ENCODE measurements at regions not wholly inside any gene's neighbourhood (a gene's known extent, or its start where the extent isn't known, plus 50 kb on each side); places are given as distances from the start of the nearest gene placed in this dataset.

DNA sequence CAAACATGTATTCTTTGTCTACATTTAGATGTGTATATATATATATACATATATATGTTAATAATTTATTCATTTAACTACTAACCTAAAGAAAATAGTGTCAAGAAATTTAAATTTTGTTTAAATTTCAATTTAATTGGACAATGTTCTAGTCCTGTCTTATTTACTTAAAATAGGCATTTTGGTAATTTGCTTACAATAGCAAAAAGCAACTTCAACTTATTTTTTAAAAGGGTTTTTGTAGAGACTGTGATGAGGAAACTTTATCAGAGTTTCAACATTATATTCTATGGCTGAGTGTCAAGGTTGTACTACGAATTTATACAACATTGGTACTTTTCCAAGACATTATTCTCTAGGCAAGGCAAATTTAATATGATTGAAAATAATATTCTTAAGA lies 212.0 kb upstream of the ARSJ start:
- Mint-ChIP-seq H3K4me1 (ENCODE audit: low read depth) (no peaks in the 10 kb centered on the region), H3K27me3 (ENCODE audit: low read depth) (peaks cover 4% of the 10 kb centered on the region), H3K9me3 (ENCODE audit: insufficient read depth) (no peaks in the 10 kb centered on the region), H3K27ac (no peak overlapping the region), H3K36me3 (ENCODE audit: low read depth) (no peaks in the 10 kb centered on the region), H3K4me3 (no peak overlapping the region)
- DNase-seq (no peak), ATAC-seq (no peak)
- CTCF ChIA-PET = no interaction called here
- POLR2A ChIA-PET = no interaction called here

- ChIA-PET POLR2A (no interaction called here), CTCF (no interaction called here)
- ATAC-seq (no peak), DNase-seq (no peak)
- Mint-ChIP-seq H3K27ac (no peak overlapping the region), H3K4me1 (ENCODE audit: low read depth) (no peaks in the 10 kb centered on the region), H3K9me3 (ENCODE audit: insufficient read depth) (no peaks in the 10 kb centered on the region), H3K27me3 (ENCODE audit: low read depth) (peaks cover 4% of the 10 kb centered on the region), H3K36me3 (ENCODE audit: low read depth) (no peaks in the 10 kb centered on the region), H3K4me3 (no peak overlapping the region)
These were observed 213.4 kb upstream of the ARSJ start for GRCh38 chr4:114192854-114193253.

- Mint-ChIP-seq H3K9me3 (ENCODE audit: insufficient read depth) (no peaks in the 10 kb centered on the region), H3K27me3 (ENCODE audit: low read depth) (peaks cover 4% of the 10 kb centered on the region), H3K36me3 (ENCODE audit: low read depth) (no peaks in the 10 kb centered on the region), H3K4me1 (ENCODE audit: low read depth) (no peaks in the 10 kb centered on the region), H3K4me3 (no peak overlapping the region), H3K27ac (no peak overlapping the region)
- ATAC-seq (no peak), DNase-seq (no peak)
- CTCF ChIA-PET = no interaction called here
- POLR2A ChIA-PET = no interaction called here
These were observed 214.4 kb upstream of the ARSJ start for GRCh38 chr4:114193624-114194399.

DNA sequence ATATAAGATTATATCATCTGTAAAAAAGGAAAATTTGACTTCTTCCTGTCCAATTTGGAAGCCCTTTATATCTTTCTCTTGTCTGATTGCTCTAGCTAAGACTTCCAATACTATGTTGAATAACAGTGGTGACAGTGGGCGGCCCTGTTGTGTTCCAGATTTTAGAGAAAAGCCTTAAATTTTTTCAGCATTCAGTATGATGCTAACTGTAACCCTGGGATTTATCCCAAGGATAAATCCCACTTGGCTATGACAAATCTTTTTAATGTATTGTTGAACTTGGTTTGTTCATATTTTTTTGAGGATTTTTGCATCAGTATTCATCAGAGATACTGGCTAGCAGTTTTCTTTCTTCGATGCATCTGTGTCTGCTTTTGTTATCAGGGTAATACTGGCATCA lies 217.2 kb upstream of the ARSJ start:
- Mint-ChIP-seq H3K27ac (no peak overlapping the region), H3K4me1 (ENCODE audit: low read depth) (no peaks in the 10 kb centered on the region), H3K36me3 (ENCODE audit: low read depth) (no peaks in the 10 kb centered on the region), H3K9me3 (ENCODE audit: insufficient read depth) (no peaks in the 10 kb centered on the region), H3K4me3 (no peak overlapping the region), H3K27me3 (ENCODE audit: low read depth) (no peaks in the 10 kb centered on the region)
- ATAC-seq (no peak), DNase-seq (no peak)
- POLR2A ChIA-PET = no interaction called here
- CTCF ChIA-PET = no interaction called here

- no peak for ATAC-seq
- H3K36me3 Mint-ChIP-seq (ENCODE audit: low read depth) = no peaks in the 10 kb centered on the region
- H3K27ac Mint-ChIP-seq = no peak overlapping the region
- H3K4me3 Mint-ChIP-seq = no peak overlapping the region
- no peaks in the 10 kb centered on the region for H3K27me3 Mint-ChIP-seq (ENCODE audit: low read depth)
- no peak for DNase-seq
- H3K9me3 Mint-ChIP-seq (ENCODE audit: insufficient read depth) = no peaks in the 10 kb centered on the region
- H3K4me1 Mint-ChIP-seq (ENCODE audit: low read depth) = no peaks in the 10 kb centered on the region
- ChIA-PET CTCF (no interaction called here), POLR2A (no interaction called here)
These were observed 220.6 kb upstream of the ARSJ start for GRCh38 chr4:114200026-114200425.

DNA sequence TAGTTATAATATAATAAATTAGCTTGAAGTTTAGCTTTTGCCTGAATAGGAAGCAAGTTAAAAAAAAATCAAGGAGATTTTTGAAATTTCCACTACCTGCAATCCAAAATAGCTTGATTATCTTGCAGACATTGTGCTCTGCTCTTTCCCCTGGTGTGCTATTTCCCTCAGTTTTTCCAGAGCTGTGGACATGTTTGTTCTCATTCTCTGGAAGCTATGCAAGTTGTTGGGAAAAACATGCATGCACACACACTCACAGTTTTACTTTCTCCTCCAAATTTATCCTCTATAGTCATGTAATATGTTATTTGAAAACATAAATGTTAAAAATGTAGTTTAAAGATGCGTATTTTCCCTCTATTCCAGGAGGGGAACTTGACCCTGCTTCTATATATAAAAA lies 225.8 kb upstream of the ARSJ start:
- no peak for ATAC-seq
- Mint-ChIP-seq H3K4me3 (no peak overlapping the region), H3K27ac (no peak overlapping the region), H3K27me3 (ENCODE audit: low read depth) (no peaks in the 10 kb centered on the region), H3K4me1 (ENCODE audit: low read depth) (no peaks in the 10 kb centered on the region), H3K36me3 (ENCODE audit: low read depth) (no peaks in the 10 kb centered on the region), H3K9me3 (ENCODE audit: insufficient read depth) (no peaks in the 10 kb centered on the region)
- ChIA-PET POLR2A (no interaction called here), CTCF (no interaction called here)
- no peak for DNase-seq

- Mint-ChIP-seq H3K4me1 (ENCODE audit: low read depth) (no peaks in the 10 kb centered on the region), H3K27me3 (ENCODE audit: low read depth) (no peaks in the 10 kb centered on the region), H3K9me3 (ENCODE audit: insufficient read depth) (no peaks in the 10 kb centered on the region), H3K27ac (no peak overlapping the region), H3K4me3 (no peak overlapping the region), H3K36me3 (ENCODE audit: low read depth) (no peaks in the 10 kb centered on the region)
- ChIA-PET CTCF (no interaction called here), POLR2A (no interaction called here)
- ATAC-seq = no peak
- no peak for DNase-seq
These were observed 229.2 kb upstream of the ARSJ start for GRCh38 chr4:114208574-114209151.

- no peaks in the 10 kb centered on the region for H3K36me3 Mint-ChIP-seq (ENCODE audit: low read depth)
- CTCF ChIA-PET = no interaction called here
- DNase-seq (no peak), ATAC-seq (no peak)
- no peaks in the 10 kb centered on the region for H3K4me1 Mint-ChIP-seq (ENCODE audit: low read depth)
- no peak overlapping the region for H3K4me3 Mint-ChIP-seq
- no peaks in the 10 kb centered on the region for H3K9me3 Mint-ChIP-seq (ENCODE audit: insufficient read depth)
- H3K27me3 Mint-ChIP-seq (ENCODE audit: low read depth) = no peaks in the 10 kb centered on the region
- POLR2A ChIA-PET = no interaction called here
- H3K27ac Mint-ChIP-seq = no peak overlapping the region
These were observed 230.1 kb upstream of the ARSJ start for GRCh38 chr4:114209584-114209983.

DNA sequence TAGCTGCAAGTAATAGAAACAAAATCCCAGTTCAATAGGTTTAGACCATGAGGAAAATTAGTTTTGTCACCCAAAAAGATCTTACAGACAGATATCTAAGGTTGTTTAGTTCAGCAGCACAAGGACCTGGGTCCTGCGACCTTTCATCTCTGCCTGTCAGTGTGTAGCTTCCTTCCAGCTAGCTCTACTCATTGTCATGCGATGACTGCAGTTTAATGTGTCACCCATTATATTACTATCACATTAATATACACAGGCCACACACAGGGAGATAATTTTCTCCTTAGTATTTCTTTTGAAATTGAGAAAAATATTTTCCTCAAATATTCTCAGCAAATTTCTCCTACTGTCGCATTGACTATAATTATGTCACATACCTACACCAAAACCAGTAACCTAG lies 232.1 kb upstream of the ARSJ start:
- POLR2A ChIA-PET = no interaction called here
- Mint-ChIP-seq H3K4me3 (no peak overlapping the region), H3K27me3 (ENCODE audit: low read depth) (no peaks in the 10 kb centered on the region), H3K9me3 (ENCODE audit: insufficient read depth) (no peaks in the 10 kb centered on the region), H3K27ac (no peak overlapping the region), H3K4me1 (ENCODE audit: low read depth) (no peaks in the 10 kb centered on the region), H3K36me3 (ENCODE audit: low read depth) (no peaks in the 10 kb centered on the region)
- ATAC-seq = no peak
- CTCF ChIA-PET = no interaction called here
- no peak for DNase-seq

GRCh38 chr4:114217150-114217817 lies 237.8 kb upstream of the ARSJ start:
- DNase-seq (no peak), ATAC-seq (no peak)
- Mint-ChIP-seq H3K4me3 (no peak overlapping the region), H3K9me3 (ENCODE audit: insufficient read depth) (no peaks in the 10 kb centered on the region), H3K27me3 (ENCODE audit: low read depth) (no peaks in the 10 kb centered on the region), H3K36me3 (ENCODE audit: low read depth) (no peaks in the 10 kb centered on the region), H3K4me1 (ENCODE audit: low read depth) (no peaks in the 10 kb centered on the region), H3K27ac (no peak overlapping the region)
- CTCF ChIA-PET = no interaction called here
- POLR2A ChIA-PET = no interaction called here

DNA sequence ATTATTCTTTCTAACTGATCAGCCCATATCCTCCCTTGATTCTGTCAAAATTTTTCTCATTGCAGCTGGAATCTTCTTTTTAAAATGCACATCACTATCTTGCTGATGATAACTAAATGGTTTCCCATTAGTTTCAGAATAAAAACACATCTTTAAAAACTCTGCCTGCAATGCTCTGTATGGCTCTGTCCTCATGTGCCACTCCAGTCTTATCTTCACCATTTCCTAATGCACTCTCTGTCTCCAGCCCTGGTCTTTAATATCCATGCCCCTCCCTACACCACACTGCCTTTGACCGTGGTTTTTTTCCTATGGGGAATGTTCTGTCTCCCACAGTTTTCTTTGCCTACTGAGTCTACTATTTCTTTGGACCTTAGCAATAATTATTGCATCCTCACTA lies 244.1 kb upstream of the ARSJ start:
- no peaks in the 10 kb centered on the region for H3K9me3 Mint-ChIP-seq (ENCODE audit: insufficient read depth)

DNA sequence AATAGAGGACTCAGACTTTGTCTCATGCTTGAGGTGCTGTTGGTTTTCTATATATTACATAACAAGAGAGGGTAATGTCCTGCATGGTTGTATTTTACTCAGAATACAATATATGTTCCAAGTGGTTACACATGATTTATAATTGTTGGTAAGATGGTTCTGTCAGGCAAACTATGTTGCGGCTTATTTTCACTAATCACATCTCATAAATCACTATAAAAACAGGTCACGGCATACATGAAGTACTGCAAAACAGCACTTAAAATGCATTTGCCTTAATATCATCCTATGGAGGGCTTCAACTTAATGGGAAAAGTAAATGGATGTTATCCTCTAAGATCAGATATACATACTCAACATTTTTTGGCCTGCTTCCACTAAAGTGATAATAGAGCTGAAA lies 246.0 kb upstream of the ARSJ start:
- Mint-ChIP-seq H3K36me3 (ENCODE audit: low read depth) (no peaks in the 10 kb centered on the region), H3K9me3 (ENCODE audit: insufficient read depth) (no peaks in the 10 kb centered on the region), H3K4me3 (no peak overlapping the region), H3K27me3 (ENCODE audit: low read depth) (no peaks in the 10 kb centered on the region), H3K27ac (no peak overlapping the region), H3K4me1 (ENCODE audit: low read depth) (no peaks in the 10 kb centered on the region)
- POLR2A ChIA-PET = no interaction called here
- DNase-seq = no peak
- CTCF ChIA-PET = no interaction called here
- ATAC-seq = no peak

More for the DNA sequence above, 244.1 kb upstream of the ARSJ start:
- Mint-ChIP-seq H3K27ac (no peak overlapping the region), H3K4me1 (ENCODE audit: low read depth) (no peaks in the 10 kb centered on the region), H3K4me3 (no peak overlapping the region), H3K36me3 (ENCODE audit: low read depth) (no peaks in the 10 kb centered on the region), H3K27me3 (ENCODE audit: low read depth) (no peaks in the 10 kb centered on the region)
- DNase-seq (no peak), ATAC-seq (no peak)
- POLR2A ChIA-PET = no interaction called here
- CTCF ChIA-PET = no interaction called here

GRCh38 chr4:114226179-114226578 lies 246.7 kb upstream of the ARSJ start:
- no peaks in the 10 kb centered on the region for H3K4me1 Mint-ChIP-seq (ENCODE audit: low read depth)
- H3K27me3 Mint-ChIP-seq (ENCODE audit: low read depth) = no peaks in the 10 kb centered on the region
- ChIA-PET CTCF (no interaction called here), POLR2A (no interaction called here)
- ATAC-seq (no peak), DNase-seq (no peak)
- H3K9me3 Mint-ChIP-seq (ENCODE audit: insufficient read depth) = no peaks in the 10 kb centered on the region
- H3K4me3 Mint-ChIP-seq = no peak overlapping the region
- H3K36me3 Mint-ChIP-seq (ENCODE audit: low read depth) = no peaks in the 10 kb centered on the region
- H3K27ac Mint-ChIP-seq = no peak overlapping the region

All from activated CD8-positive, alpha-beta T cell treated with anti-CD3 and anti-CD28 coated beads, Interleukin-2, amount 10 ng/mL, durations not matched to agents 7 days and 5 days (primary cell).